ENCODE measurements at regions not wholly inside any gene's neighbourhood (a gene's known extent, or its start where the extent isn't known, plus 50 kb on each side); places are given as distances from the start of the nearest gene placed in this dataset.
"Not testable (repeated sequence)": the region's sequence is repeated elsewhere in the genome, so short reads cannot be mapped to it uniquely, and the experiment has no call there.

GRCh38 chr5:96175090-96175489 is 213.4 kb upstream of the ELL2 start:
- Histone ChIP-seq H3K4me1 (ENCODE audit: control insufficient read depth in 2 of 3, insufficient read depth in 2 of 3, low read depth in 1 of 3, low read length in 3 of 3) (peaks cover 0 to 2% (median 0%) of the 10 kb centered on the region in 3 donors), H3K27ac (ENCODE audit: low read depth in 2 of 2, low read length in 2 of 2) (no peak overlapping the region), H3K27me3 (ENCODE audit: control insufficient read depth, insufficient read depth, low read length) (no peaks in the 10 kb centered on the region), H3K9me3 (ENCODE audit: control insufficient read depth in 2 of 3, insufficient read depth in 1 of 3, low read length in 3 of 3) (no peaks in the 10 kb centered on the region), H3K36me3 (ENCODE audit: control insufficient read depth in 2 of 3, insufficient read depth in 3 of 3, low read length in 3 of 3) (no peaks in the 10 kb centered on the region), H3K9ac (ENCODE audit: low read length in 3 of 3) (no peak overlapping the region), H3K4me3 (ENCODE audit: low read length in 3 of 3) (no peak overlapping the region)
- no peak for TF ChIP-seq CTCF (IDR thresholded peaks at IDR 0.05; ENCODE audit: borderline replicate concordance, extremely low read depth, insufficient read depth)
- intact Hi-C loops (cut with DNase I) = no loop called here
- DNase-seq (no peak), FAIRE-seq (no peak)

- DNase-seq (no peak), FAIRE-seq (no peak)
- Histone ChIP-seq H3K27me3 (ENCODE audit: control insufficient read depth, insufficient read depth, low read length) (no peaks in the 10 kb centered on the region), H3K9me3 (ENCODE audit: control insufficient read depth in 2 of 3, insufficient read depth in 1 of 3, low read length in 3 of 3) (no peaks in the 10 kb centered on the region), H3K36me3 (ENCODE audit: control insufficient read depth in 2 of 3, insufficient read depth in 3 of 3, low read length in 3 of 3) (no peaks in the 10 kb centered on the region), H3K4me1 (ENCODE audit: control insufficient read depth in 2 of 3, insufficient read depth in 2 of 3, low read depth in 1 of 3, low read length in 3 of 3) (peaks cover 0 to 2% (median 0%) of the 10 kb centered on the region in 3 donors), H3K27ac (ENCODE audit: low read depth in 2 of 2, low read length in 2 of 2) (no peak overlapping the region), H3K4me3 (ENCODE audit: low read length in 3 of 3) (no peak overlapping the region), H3K9ac (ENCODE audit: low read length in 3 of 3) (no peak overlapping the region)
- no peak for TF ChIP-seq CTCF (IDR thresholded peaks at IDR 0.05; ENCODE audit: borderline replicate concordance, extremely low read depth, insufficient read depth)
- intact Hi-C loops (cut with DNase I) = no loop called here
These were observed 211.7 kb upstream of the ELL2 start for GRCh38 chr5:96173366-96173765.

- no peak for TF ChIP-seq CTCF (IDR thresholded peaks at IDR 0.05; ENCODE audit: borderline replicate concordance, extremely low read depth, insufficient read depth)
- FAIRE-seq (no peak), DNase-seq (peak in 2 of 5 donors; percentile 13 to 47)
- no peaks in the 10 kb centered on the region for H3K9me3 ChIP-seq (ENCODE audit: control insufficient read depth in 2 of 3, insufficient read depth in 1 of 3, low read length in 3 of 3)
- H3K9ac ChIP-seq (ENCODE audit: low read length in 3 of 3) = no peak overlapping the region
- no peak overlapping the region for H3K27ac ChIP-seq (ENCODE audit: low read depth in 2 of 2, low read length in 2 of 2)
- H3K4me3 ChIP-seq (ENCODE audit: low read length in 3 of 3) = no peak overlapping the region
- H3K4me1 ChIP-seq (ENCODE audit: control insufficient read depth in 2 of 3, insufficient read depth in 2 of 3, low read depth in 1 of 3, low read length in 3 of 3) = peaks cover 0 to 2% (median 0%) of the 10 kb centered on the region in 3 donors
- no peaks in the 10 kb centered on the region for H3K27me3 ChIP-seq (ENCODE audit: control insufficient read depth, insufficient read depth, low read length)
- no peaks in the 10 kb centered on the region for H3K36me3 ChIP-seq (ENCODE audit: control insufficient read depth in 2 of 3, insufficient read depth in 3 of 3, low read length in 3 of 3)
- intact Hi-C loops (cut with DNase I) = no loop called here
These were observed 210.8 kb upstream of the ELL2 start for GRCh38 chr5:96172436-96172835.

GRCh38 chr5:96171973-96172372 is 210.3 kb upstream of the ELL2 start:
- H3K36me3 ChIP-seq (ENCODE audit: control insufficient read depth in 2 of 3, insufficient read depth in 3 of 3, low read length in 3 of 3); intact Hi-C loops (cut with DNase I); DNase-seq; H3K4me1 ChIP-seq (ENCODE audit: control insufficient read depth in 2 of 3, insufficient read depth in 2 of 3, low read depth in 1 of 3, low read length in 3 of 3); H3K9me3 ChIP-seq (ENCODE audit: control insufficient read depth in 2 of 3, insufficient read depth in 1 of 3, low read length in 3 of 3); H3K4me3 ChIP-seq (ENCODE audit: low read length in 3 of 3); FAIRE-seq; H3K9ac ChIP-seq (ENCODE audit: low read length in 3 of 3); H3K27me3 ChIP-seq (ENCODE audit: control insufficient read depth, insufficient read depth, low read length); H3K27ac ChIP-seq (ENCODE audit: low read depth in 2 of 2, low read length in 2 of 2): not testable (repeated sequence)

- H3K4me3 ChIP-seq (ENCODE audit: low read length in 3 of 3); H3K27me3 ChIP-seq (ENCODE audit: control insufficient read depth, insufficient read depth, low read length); DNase-seq; H3K9ac ChIP-seq (ENCODE audit: low read length in 3 of 3); intact Hi-C loops (cut with DNase I); H3K27ac ChIP-seq (ENCODE audit: low read depth in 2 of 2, low read length in 2 of 2); FAIRE-seq; H3K9me3 ChIP-seq (ENCODE audit: control insufficient read depth in 2 of 3, insufficient read depth in 1 of 3, low read length in 3 of 3); H3K4me1 ChIP-seq (ENCODE audit: control insufficient read depth in 2 of 3, insufficient read depth in 2 of 3, low read depth in 1 of 3, low read length in 3 of 3); H3K36me3 ChIP-seq (ENCODE audit: control insufficient read depth in 2 of 3, insufficient read depth in 3 of 3, low read length in 3 of 3): not testable (repeated sequence)
These were observed 209.0 kb upstream of the ELL2 start for GRCh38 chr5:96170481-96171125.

- H3K9me3 ChIP-seq (ENCODE audit: control insufficient read depth in 2 of 3, insufficient read depth in 1 of 3, low read length in 3 of 3); H3K4me3 ChIP-seq (ENCODE audit: low read length in 3 of 3); DNase-seq; H3K36me3 ChIP-seq (ENCODE audit: control insufficient read depth in 2 of 3, insufficient read depth in 3 of 3, low read length in 3 of 3); FAIRE-seq; H3K4me1 ChIP-seq (ENCODE audit: control insufficient read depth in 2 of 3, insufficient read depth in 2 of 3, low read depth in 1 of 3, low read length in 3 of 3); H3K27me3 ChIP-seq (ENCODE audit: control insufficient read depth, insufficient read depth, low read length); H3K9ac ChIP-seq (ENCODE audit: low read length in 3 of 3); H3K27ac ChIP-seq (ENCODE audit: low read depth in 2 of 2, low read length in 2 of 2); intact Hi-C loops (cut with DNase I): not testable (repeated sequence)
These were observed 207.2 kb upstream of the ELL2 start for GRCh38 chr5:96168833-96169232.
